HG02678 (cell line): ENCODE measurements at regions not wholly inside any gene's neighbourhood (a gene's known extent, or its start where the extent isn't known, plus 50 kb on each side); places are given as distances from the start of the nearest gene placed in this dataset.

ENCODE experiments used
- ATAC-seq: cut with Tn5 transposase; IDR thresholded peaks from one replicate; pipeline ENCODE4 v1.9.1; 2021; ENCODE audit warnings: mild to moderate bottlenecking, moderate library complexity; ENCODE audit not compliant: unreplicated experiment

- no peak for ATAC-seq
Measured at GRCh38 chr12:61652265-61652664, 607.9 kb upstream of the USP15 start.

- no peak for ATAC-seq
Measured at GRCh38 chr12:61654698-61655097, 605.5 kb upstream of the USP15 start.

GRCh38 chr12:61655241-61655640, 605.0 kb upstream of the USP15 start:
- no peak for ATAC-seq

- no peak for ATAC-seq
Measured at GRCh38 chr12:61667676-61668075, 592.5 kb upstream of the USP15 start.

GRCh38 chr12:61676520-61676919, 583.7 kb upstream of the USP15 start:
- no peak for ATAC-seq

- ATAC-seq, result no peak
Measured at GRCh38 chr12:61687407-61687806, 572.8 kb upstream of the USP15 start.

GRCh38 chr12:61694214-61694613, 566.0 kb upstream of the USP15 start:
- no peak for ATAC-seq

GRCh38 chr12:61701471-61701870, 558.7 kb upstream of the USP15 start:
- ATAC-seq, result no peak

- no peak for ATAC-seq
Measured at GRCh38 chr12:61706783-61707182, 553.4 kb upstream of the USP15 start.

- ATAC-seq, result no peak
Measured at GRCh38 chr12:61713121-61713520, 547.1 kb upstream of the USP15 start.

- ATAC-seq, result no peak
Measured at GRCh38 chr12:61717986-61718385, 542.2 kb upstream of the USP15 start.

GRCh38 chr12:61739925-61740324, 520.3 kb upstream of the USP15 start:
- ATAC-seq, result no peak

GRCh38 chr12:61750604-61751003, 509.6 kb upstream of the USP15 start:
- no peak for ATAC-seq

GRCh38 chr12:61754214-61754613, 506.0 kb upstream of the USP15 start:
- no peak for ATAC-seq

GRCh38 chr12:61757831-61758505, 502.2 kb upstream of the USP15 start:
- no peak for ATAC-seq

GRCh38 chr12:61758661-61759060, 501.5 kb upstream of the USP15 start:
- ATAC-seq, result no peak

- no peak for ATAC-seq
Measured at GRCh38 chr12:61765926-61766325, 494.3 kb upstream of the USP15 start.

GRCh38 chr12:61780435-61780834, 479.8 kb upstream of the USP15 start:
- no peak for ATAC-seq

- ATAC-seq, result no peak
Measured at GRCh38 chr12:61781021-61781581, 479.1 kb upstream of the USP15 start.

GRCh38 chr12:61796846-61797245, 463.4 kb upstream of the USP15 start:
- no peak for ATAC-seq

GRCh38 chr12:61797266-61797665, 462.9 kb upstream of the USP15 start:
- no peak for ATAC-seq

GRCh38 chr12:61798778-61799177, 461.4 kb upstream of the USP15 start:
- no peak for ATAC-seq

- no peak for ATAC-seq
Measured at GRCh38 chr12:61804301-61804700, 455.9 kb upstream of the USP15 start.
